Coronary artery (tissue), 2 donors: ENCODE measurements at regions not wholly inside any gene's neighbourhood (a gene's known extent, or its start where the extent isn't known, plus 50 kb on each side); places are given as distances from the start of the nearest gene placed in this dataset.

Experiments used
- DNase-seq: peaks from one replicate; pipeline ENCODE4 v3.0.0-alpha.2; 2017; ENCODE audit warnings: low spot score
- H3K27ac ChIP-seq, 2 donors: fragments of 200-600 bp; sonication (generic); one replicate each; pipeline ENCODE4 v1.5.1; 2016 to 2019
- H3K4me3 ChIP-seq: fragments of 200-600 bp; sonication (generic); 2 replicates; pipeline ENCODE4 v1.5.1; 2016; ENCODE audit warnings: mild to moderate bottlenecking, moderate library complexity
- CTCF ChIP-seq: fragments of 200-600 bp; sonication (generic); IDR thresholded peaks from one replicate; pipeline ENCODE4 v1.5.1; 2019; ENCODE audit warnings: antibody characterized with exemption

DNA sequence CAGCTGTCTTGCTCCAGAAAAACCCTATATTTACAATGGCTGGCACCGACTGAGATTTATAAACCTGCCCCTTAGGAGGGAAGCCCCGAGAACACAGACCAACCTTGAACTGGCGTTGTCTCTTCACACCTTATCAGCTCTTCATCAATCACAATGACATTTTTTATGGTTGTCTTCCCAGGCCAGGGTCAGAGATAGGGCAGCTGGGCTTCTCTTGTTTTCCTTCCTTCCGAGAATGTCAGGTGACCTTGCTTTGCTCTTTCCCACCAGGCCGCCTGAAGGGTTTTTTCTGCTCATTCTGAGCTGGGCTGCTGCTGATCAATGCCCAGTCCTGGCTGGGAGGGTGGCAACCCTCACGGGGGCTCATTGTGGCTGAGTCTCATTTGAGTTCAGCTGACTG is 619.1 kb downstream of the CCDC171 start:
- DNase-seq = no peak
- no peak overlapping the region for H3K27ac ChIP-seq
- TF ChIP-seq CTCF = no peak
- H3K4me3 ChIP-seq = no peak overlapping the region

- no peak for TF ChIP-seq CTCF
Measured at GRCh38 chr9:16172796-16173195, 620.0 kb downstream of the CCDC171 start.

GRCh38 chr9:16174915-16175314 is 622.1 kb downstream of the CCDC171 start:
- no peak for DNase-seq
- no peak overlapping the region for H3K4me3 ChIP-seq
- H3K27ac ChIP-seq = no peak overlapping the region
- no peak for TF ChIP-seq CTCF

More at GRCh38 chr9:16172796-16173195, 620.0 kb downstream of the CCDC171 start:
- H3K27ac ChIP-seq = no peak overlapping the region
- no peak for DNase-seq
- no peak overlapping the region for H3K4me3 ChIP-seq

DNA sequence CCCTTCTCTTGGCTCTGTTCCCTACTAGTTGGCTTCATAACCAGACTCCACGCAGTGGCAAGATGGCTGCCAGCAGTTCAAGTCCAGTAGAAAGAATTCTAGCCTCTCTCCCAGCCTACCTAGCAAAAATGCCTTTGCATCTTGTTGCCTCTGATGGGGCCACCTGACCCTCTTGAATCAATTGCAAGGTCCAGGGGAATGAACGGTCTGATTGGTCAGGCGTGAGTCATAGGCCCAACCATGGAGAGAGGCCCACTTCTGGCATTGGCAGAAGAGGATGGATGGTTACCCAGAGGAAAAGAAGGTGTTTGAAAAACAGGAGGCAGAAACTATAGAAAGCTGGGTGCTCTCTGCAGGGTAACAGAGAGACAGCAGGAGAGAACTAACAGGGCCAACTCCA is 622.6 kb downstream of the CCDC171 start:
- no peak for DNase-seq
- H3K4me3 ChIP-seq = no peak overlapping the region
- no peak for TF ChIP-seq CTCF
- H3K27ac ChIP-seq = no peak overlapping the region

DNA sequence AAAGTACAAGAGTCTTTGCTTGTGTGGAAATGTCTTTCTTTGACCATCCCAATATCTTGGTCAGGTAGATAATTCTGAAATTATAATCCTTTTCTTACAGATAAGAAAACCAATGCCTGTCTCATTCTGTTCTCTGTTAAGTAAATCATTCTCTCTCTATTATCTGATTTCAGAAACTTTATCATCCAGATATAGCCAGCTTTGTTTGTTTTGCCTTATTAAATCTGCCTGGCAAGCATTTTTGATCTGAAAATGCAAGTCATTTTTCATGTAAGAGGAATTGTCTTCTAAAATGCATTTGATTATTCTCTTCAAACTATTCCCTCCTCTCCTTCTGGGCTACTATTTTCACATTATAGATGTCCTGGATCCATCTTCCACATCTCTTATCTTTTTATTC is 625.5 kb downstream of the CCDC171 start:
- no peak overlapping the region for H3K27ac ChIP-seq
- no peak for DNase-seq
- TF ChIP-seq CTCF = no peak
- H3K4me3 ChIP-seq = no peak overlapping the region

- no peak overlapping the region for H3K4me3 ChIP-seq
- TF ChIP-seq CTCF = no peak
Measured at GRCh38 chr9:16179566-16179965, 626.7 kb downstream of the CCDC171 start.

DNA sequence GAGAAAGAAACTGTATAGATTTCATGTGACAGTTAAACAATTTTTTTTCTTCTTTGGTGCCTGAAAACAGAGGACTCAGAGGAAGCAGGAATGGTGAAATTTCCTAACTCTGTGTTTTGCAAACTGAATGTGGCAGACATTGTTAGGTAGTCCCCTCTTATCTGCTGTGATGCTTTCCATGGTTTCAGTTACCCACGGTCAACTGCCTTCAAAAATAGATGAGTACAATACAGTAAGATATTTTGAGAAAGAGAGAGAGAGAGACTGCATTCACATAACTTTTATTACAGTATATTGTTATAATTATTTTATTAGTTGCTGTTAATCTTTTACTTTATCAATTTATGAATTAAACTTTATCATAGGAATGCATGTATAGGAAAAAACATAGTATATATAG is 627.2 kb downstream of the CCDC171 start:
- H3K27ac ChIP-seq = no peak overlapping the region
- no peak for DNase-seq
- no peak overlapping the region for H3K4me3 ChIP-seq
- no peak for TF ChIP-seq CTCF

More at GRCh38 chr9:16179566-16179965, 626.7 kb downstream of the CCDC171 start:
- H3K27ac ChIP-seq = no peak overlapping the region
- DNase-seq = no peak
